Activated CD4-positive, alpha-beta T cell treated with anti-CD3 and anti-CD28 coated beads, Interleukin-2, amount 50 U/mL, for 4 hours (primary cell): ENCODE measurements at regions not wholly inside any gene's neighbourhood (a gene's known extent, or its start where the extent isn't known, plus 50 kb on each side); places are given as distances from the start of the nearest gene placed in this dataset.

ENCODE experiments used
- DNase-seq, 2 experiments: peaks; one replicate each; pipeline ENCODE4 v3.0.0-alpha.2; 2020

GRCh38 chr10:5311617-5312016 is 53.1 kb upstream of the UCN3 start:
- DNase-seq: no peak

- DNase-seq: no peak
Observed at GRCh38 chr10:5314840-5315239, 49.9 kb upstream of the UCN3 start.
